Endometrium (tissue), 2 donors: ENCODE measurements at regions not wholly inside any gene's neighbourhood (a gene's known extent, or its start where the extent isn't known, plus 50 kb on each side); places are given as distances from the start of the nearest gene placed in this dataset.

Experiments used
- FAIRE-seq: peaks from 2 replicates; lab custom pipeline; 2012; peaks lifted over from hg19 to GRCh38; lab: Jason Lieb, UNC
- donor health status: control.
- donor health status: control.

- FAIRE-seq: no peak
Observed at GRCh38 chr18:26700728-26701127, 152.4 kb upstream of the KCTD1 start.

DNA sequence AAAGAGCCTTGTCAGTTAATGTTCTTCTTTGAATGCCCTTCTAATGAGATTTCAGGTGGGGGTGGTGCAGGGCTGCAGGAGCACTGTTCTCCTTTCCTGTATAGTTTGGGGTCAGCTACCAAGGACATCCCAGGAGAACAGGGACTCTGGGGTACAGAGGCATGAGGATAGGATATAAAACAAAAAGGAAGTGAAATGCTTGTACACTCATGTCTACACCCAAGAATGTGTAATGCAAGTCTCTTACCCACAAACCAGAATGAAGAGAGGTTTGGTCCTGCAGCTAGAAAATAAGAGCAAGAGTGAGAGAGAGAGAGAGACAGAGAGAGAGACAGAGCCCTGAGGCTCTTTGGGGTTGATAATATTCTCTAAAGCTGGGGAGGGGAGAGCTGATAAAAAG is 151.8 kb upstream of the KCTD1 start:
- no peak for FAIRE-seq

DNA sequence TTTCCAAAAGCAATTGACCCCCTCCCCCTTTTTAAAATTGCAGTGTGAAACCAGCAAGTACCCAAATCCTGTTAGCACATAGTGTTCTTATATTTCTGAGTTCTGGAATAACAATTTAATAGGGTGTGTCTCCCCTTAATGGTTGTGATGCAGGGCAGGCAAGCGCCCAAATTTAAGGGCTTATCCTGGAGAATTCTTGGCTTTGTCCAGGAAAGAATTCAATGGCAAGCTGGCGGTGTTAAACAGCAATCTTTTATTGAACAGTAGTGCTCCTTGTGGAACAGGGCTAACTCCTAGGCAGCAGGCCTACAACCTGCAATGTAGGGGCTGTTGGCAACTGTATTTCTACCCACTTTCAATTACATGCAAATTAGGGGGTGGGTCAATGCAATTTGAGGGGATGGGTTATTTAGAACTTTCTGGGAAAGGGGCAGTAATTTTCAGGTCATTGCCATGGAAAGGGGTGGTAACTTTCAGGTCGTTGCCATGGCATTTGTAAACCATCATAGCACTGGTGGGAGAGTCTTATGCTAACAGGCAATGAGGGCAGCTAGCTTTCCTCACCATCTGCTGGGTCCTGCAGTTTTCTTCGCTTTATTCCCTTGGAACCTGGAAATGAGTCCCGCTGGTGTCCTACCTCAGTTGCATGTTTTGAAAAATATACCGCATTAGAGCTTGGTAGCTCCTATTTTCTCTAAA is 149.0 kb upstream of the KCTD1 start:
- FAIRE-seq: no peak

DNA sequence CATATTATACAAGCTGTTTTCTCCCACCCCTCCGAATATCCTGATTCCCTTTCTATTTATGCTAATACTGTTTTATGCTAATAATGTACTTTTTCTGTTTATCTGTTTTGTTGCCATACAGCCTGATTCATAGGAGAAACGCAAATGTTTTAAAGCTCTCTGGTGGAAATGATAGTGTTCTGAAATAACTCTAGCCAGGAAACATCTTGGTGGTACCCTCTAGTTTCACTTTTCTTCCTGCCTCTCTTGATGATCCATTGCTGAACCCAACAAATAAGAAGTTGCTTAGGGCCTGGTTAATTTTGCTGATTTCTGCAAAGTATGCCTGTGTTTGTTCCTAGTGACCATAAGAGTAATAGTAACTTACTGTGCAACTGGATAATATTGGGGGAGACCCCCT is 148.4 kb upstream of the KCTD1 start:
- FAIRE-seq: no peak

DNA sequence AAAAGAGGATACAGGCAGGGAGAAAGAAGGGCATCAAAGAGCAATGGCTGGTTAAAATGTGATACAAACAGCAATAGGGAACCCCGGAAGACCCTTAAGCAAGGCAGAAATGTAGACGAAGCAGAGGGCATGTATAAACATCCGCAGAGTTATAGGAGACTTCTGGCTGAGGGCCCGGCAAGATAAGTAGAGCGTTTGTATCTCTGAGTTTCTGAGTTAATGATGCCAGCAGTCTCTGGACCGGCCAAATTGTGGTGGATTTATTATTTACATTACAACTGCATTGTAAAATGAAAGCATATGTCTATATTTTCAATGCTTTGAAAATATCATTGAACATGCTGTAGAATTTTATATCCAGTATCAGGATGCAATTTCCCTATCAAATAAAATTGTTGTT is 148.0 kb upstream of the KCTD1 start:
- no peak for FAIRE-seq

GRCh38 chr18:26689226-26689879 is 141.0 kb upstream of the KCTD1 start:
- no peak for FAIRE-seq

- FAIRE-seq: no peak
Observed at GRCh38 chr18:26686532-26686931, 138.2 kb upstream of the KCTD1 start.

- FAIRE-seq: no peak
Observed at GRCh38 chr18:26685438-26686157, 137.2 kb upstream of the KCTD1 start.

DNA sequence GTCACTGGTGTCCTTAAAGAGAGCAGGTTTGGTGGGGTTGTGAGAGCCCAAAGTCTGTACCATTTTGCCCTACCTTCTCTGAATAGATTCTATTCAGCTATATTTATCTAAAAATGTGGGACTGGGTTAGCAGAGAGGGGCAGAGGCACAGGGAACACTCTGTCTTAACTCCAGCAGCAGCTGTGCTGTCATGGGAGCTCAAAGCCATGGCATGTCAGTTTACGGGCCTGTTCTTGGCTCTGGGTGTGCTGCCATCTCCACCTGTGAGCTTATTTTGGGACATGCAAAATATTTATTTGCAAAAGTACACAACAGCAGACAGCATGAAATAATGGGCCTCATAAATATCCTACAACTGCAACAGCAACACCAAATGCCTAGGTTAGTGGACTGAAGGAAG is 129.6 kb upstream of the KCTD1 start:
- no peak for FAIRE-seq

DNA sequence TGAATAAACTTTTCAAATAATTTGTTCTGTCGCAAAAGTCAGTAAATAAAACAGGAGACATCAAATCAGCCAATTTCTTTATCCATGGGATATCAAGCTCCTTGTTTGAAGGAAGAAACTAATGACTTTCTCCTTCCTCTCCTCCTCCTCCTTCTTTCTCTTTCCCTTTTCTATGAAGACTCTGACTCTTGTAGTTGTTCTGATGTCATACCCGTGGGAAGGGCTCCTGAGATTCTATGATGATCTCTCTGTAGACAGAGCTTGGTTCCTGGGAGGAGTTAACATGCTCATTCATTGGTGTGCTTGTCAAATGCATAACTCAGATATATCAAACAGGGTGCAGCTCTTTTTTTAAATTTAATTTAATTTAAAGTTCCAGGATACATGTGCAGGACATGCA is 118.7 kb upstream of the KCTD1 start:
- FAIRE-seq: no peak

GRCh38 chr18:26662996-26663395 is 114.6 kb upstream of the KCTD1 start:
- no peak for FAIRE-seq

DNA sequence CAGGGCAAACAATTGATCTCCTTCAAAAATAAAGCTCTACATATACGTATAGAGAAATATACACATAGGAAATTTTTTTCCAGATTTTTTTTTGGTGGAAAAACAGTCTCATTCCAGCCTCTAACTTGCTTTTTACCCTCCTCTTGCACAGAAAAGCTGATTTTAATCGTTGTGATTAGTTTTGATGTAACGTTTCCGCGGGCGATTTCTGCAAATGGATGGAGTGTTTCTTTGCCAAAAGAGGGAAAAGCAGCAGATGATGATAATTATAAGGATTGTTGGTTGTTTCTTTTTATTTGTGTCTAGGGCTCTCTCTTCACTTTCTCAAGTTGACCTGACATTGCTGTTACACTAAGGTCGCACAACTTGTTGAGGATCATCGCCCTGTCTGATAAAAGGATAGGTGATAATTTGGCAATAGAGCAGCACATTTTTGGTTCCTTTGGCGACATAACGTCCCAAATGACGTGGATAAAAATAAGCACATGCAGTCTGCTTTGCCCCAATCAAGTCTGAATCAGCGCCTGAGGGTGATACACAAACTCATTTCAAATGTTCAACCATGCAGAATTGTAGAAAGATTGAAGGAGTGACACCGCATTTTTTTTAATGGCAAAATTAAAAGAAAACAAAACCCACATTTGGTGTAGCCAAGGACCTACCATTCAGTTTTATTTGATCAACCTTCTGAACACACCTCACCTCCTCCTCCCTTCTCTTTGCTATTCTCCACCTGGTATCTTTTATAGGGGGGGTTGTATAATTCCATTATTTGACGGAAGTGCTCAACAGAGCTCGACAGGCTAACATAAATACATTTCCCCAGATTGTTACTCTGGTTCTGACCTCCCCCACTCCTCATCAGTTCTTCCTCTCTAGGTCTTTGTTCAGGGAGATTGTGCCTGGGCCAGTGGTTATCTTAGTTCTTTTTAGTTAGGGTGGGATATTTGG is 109.6 kb upstream of the KCTD1 start:
- FAIRE-seq: no peak

DNA sequence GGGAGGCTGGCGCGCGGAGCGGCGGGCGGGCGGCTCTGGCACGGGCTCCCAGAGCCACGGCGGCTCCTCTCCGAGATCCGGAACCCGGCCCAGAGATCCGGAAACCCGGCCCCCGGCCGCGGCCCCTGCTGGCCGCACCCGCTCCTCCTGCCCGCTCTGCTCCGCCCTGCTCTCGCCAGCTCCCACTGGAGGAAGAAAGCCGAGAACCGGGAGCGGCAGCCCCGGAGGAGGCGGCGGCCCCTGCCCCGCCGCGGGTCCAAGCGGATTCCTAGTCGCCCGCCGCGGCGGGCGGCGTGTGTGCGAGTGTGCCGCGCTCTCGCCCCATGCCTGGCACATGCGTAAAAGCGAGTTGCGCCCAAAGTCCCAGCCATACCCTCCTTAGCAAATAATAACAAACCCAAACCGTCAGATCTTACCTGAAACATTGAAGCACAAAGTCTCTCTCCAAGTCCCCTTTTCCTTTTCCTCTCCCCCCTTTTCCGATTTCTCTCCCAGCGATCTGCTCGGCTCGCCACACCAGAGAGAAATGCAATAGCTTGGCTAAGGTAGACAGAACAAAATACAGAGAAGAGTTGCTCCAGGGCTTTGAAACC is 108.7 kb upstream of the KCTD1 start:
- FAIRE-seq: no peak

- FAIRE-seq: no peak
Observed at GRCh38 chr18:26656431-26656943, 108.1 kb upstream of the KCTD1 start.

DNA sequence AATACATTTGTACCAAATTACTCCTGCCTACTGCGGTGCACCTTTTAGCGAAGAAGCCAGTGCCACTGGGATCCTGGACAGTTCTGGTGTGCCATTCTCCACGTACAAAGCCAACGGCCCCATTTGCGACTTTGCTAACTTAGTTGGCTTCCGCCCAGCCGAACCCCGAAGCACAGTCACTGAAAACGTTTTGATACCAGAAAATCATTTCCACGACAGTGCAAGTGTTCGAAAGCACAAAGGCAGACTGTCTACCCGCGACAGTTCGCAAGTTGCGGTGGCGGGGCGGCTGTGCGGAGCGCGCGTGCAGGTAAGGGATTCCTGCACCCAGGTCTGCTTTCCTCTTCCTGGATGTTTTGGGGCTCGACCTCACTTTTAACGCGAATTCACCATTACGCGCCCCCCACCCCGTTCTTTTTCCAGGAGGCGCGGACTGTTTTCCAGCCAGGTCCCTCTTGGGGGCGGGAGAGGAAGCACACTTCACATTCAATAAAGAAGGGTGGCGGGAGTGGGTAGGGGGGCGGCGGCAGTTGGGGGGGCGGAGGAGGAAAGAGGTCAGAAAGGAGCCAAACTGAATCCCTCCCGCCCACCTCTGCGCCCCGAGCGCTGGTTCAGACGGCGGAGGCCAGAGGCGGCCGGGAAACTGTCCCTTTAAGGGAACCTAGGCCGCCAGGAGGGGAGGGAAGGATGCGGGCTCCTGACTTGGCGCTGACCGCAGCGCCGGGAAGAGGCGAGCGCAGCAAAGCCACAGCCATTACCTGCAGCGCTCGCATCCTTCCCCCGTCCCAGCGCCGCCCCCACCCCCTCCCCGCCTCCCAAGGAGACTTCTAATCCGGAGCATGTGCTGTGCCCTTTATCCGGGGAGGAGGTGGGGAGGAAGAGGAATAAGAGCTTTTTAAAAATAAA is 107.4 kb upstream of the KCTD1 start:
- FAIRE-seq: no peak

- no peak for FAIRE-seq
Observed at GRCh38 chr18:26654616-26655524, 106.5 kb upstream of the KCTD1 start.

- FAIRE-seq: no peak
Observed at GRCh38 chr18:26653943-26654615, 105.7 kb upstream of the KCTD1 start.

- FAIRE-seq: no peak
Observed at GRCh38 chr18:26652501-26652900, 104.1 kb upstream of the KCTD1 start.
